Lower leg skin (tissue), 3 donors: ENCODE measurements at regions not wholly inside any gene's neighbourhood (a gene's known extent, or its start where the extent isn't known, plus 50 kb on each side); places are given as distances from the start of the nearest gene placed in this dataset.

ENCODE experiments used
- POLR2A ChIP-seq, 2 donors: fragments of 450-650 bp; IDR thresholded peaks; one replicate each; pipeline ENCODE4 v1.6.1; 2016 to 2017; ENCODE audit warnings: antibody characterized with exemption in 2 of 2, mild to moderate bottlenecking in 1 of 2, moderate library complexity in 1 of 2
- TF ChIP-seq, protein P1 (sequence below), 3 donors: fragments of 450-650 bp; IDR thresholded peaks; one replicate each; pipeline ENCODE4 v1.5.1; 2016; ENCODE audit warnings: antibody characterized with exemption in 3 of 3, mild to moderate bottlenecking in 3 of 3, moderate library complexity in 2 of 3

GRCh38 chrX:39911278-39911897 lies 186.4 kb downstream of the BCOR start:
- TF ChIP-seq, protein P1, sequence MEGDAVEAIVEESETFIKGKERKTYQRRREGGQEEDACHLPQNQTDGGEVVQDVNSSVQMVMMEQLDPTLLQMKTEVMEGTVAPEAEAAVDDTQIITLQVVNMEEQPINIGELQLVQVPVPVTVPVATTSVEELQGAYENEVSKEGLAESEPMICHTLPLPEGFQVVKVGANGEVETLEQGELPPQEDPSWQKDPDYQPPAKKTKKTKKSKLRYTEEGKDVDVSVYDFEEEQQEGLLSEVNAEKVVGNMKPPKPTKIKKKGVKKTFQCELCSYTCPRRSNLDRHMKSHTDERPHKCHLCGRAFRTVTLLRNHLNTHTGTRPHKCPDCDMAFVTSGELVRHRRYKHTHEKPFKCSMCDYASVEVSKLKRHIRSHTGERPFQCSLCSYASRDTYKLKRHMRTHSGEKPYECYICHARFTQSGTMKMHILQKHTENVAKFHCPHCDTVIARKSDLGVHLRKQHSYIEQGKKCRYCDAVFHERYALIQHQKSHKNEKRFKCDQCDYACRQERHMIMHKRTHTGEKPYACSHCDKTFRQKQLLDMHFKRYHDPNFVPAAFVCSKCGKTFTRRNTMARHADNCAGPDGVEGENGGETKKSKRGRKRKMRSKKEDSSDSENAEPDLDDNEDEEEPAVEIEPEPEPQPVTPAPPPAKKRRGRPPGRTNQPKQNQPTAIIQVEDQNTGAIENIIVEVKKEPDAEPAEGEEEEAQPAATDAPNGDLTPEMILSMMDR (IDR thresholded peaks at IDR 0.05) = no peak
- no peak for TF ChIP-seq POLR2A (IDR thresholded peaks at IDR 0.05)
